GM13976 (cell line): ENCODE measurements at regions not wholly inside any gene's neighbourhood (a gene's known extent, or its start where the extent isn't known, plus 50 kb on each side); places are given as distances from the start of the nearest gene placed in this dataset.

Experiments
- DNase-seq: peaks from one replicate; pipeline ENCODE4 v3.0.0; 2012; ENCODE audit warnings: low spot score
- in situ Hi-C: fragments of 300-500 bp; cut with MboI; formaldehyde crosslinking; loops from one replicate; pipeline ENCODE4 v1.12.0; 2022; ENCODE audit warnings: low sequenced_read_pairs, mixed read lengths, inconsistent platforms; ENCODE audit not compliant: unreplicated experiment
- TF ChIP-seq, protein P1 (sequence below): IDR thresholded peaks from 2 replicates; pipeline ENCODE4 v1.5.1; 2012; ENCODE audit warnings: borderline replicate concordance, mild to moderate bottlenecking; ENCODE audit not compliant: insufficient read depth; ENCODE audit errors: extremely low read depth, missing control alignments, control extremely low read depth

DNA sequence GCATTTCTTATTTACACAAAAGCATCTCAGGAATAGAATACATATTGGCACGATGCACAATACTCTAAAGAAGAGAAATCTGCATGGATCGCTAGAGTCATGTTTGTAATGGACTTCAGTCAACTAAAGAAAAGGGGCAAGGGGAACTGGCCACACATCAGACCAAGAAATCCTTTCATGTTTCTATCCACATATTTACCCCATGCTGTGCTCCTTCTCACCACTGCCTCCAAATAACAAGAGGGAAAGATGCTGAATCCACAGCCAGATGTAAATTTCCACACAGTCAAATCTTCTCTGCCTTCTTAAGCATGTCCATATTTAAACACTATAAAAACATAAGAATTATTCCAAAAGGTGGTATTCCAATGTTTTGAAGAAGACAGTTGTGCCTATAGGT lies 67.6 kb downstream of the COX18 start:
- no peak for DNase-seq
- in situ Hi-C loops, result no loop called here
- TF ChIP-seq, protein P1, sequence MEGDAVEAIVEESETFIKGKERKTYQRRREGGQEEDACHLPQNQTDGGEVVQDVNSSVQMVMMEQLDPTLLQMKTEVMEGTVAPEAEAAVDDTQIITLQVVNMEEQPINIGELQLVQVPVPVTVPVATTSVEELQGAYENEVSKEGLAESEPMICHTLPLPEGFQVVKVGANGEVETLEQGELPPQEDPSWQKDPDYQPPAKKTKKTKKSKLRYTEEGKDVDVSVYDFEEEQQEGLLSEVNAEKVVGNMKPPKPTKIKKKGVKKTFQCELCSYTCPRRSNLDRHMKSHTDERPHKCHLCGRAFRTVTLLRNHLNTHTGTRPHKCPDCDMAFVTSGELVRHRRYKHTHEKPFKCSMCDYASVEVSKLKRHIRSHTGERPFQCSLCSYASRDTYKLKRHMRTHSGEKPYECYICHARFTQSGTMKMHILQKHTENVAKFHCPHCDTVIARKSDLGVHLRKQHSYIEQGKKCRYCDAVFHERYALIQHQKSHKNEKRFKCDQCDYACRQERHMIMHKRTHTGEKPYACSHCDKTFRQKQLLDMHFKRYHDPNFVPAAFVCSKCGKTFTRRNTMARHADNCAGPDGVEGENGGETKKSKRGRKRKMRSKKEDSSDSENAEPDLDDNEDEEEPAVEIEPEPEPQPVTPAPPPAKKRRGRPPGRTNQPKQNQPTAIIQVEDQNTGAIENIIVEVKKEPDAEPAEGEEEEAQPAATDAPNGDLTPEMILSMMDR, result no peak

DNA sequence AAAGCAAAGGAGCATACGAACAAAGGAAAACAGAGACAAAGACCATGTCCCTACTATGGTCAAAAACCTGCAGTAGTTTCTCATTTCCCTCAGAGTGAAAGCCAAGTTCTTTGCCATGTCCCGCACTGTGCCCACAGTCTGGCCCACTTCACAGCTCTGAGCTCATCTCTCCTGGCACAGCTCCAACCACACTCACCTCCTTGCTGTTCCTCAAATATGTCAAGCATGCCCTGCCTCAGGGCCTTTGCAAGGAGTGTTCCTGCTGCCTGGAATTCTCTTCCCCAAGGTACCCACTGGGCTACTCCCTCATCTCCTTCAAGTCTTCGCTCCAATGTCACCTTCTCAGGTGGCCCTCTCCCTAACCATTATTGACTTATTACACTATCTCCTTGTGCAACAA lies 72.1 kb downstream of the COX18 start:
- DNase-seq, result no peak
- in situ Hi-C loops, result no loop called here
- TF ChIP-seq, protein P1, result no peak

DNA sequence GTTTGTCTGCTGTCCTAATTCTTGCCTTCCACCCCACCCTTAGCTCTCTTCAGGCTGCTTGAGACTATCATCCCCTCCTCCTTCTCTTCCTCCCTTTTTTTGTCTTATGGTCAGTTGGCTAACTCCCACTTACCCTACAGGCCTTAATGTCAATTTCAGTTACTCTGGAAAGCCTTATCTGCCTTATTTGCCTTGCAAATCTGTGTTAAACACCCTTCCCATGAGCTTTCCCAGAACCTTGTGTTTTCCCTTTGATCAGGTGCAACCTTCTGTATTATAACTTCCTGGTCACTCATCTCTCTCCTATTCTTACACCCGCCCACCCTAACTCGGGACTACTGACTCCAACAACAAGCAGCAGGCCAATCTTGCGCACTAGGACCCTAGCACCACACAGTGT lies 74.8 kb downstream of the COX18 start:
- in situ Hi-C loops, result no loop called here
- TF ChIP-seq, protein P1, result no peak
- no peak for DNase-seq

DNA sequence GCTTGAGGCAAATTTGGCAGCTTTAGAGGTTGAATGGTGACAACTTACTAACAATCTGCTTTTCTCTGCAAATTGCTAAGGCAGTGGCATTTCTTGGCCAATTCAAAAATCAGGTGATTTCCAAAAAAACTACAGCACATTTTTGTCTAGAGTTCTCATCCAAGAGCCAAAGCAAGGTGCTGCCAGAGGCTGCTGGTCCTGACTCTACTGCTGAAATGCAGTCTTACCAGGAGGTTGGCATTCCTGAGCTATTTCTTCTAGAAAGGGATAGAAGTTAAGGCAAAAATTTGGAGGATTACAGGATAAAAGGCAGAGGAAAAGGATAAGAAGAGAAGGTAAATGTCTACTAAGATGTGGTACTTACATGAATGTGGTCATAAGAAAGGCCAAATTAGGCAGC lies 75.6 kb downstream of the COX18 start:
- TF ChIP-seq, protein P1, result no peak
- in situ Hi-C loops, result no loop called here
- no peak for DNase-seq

DNA sequence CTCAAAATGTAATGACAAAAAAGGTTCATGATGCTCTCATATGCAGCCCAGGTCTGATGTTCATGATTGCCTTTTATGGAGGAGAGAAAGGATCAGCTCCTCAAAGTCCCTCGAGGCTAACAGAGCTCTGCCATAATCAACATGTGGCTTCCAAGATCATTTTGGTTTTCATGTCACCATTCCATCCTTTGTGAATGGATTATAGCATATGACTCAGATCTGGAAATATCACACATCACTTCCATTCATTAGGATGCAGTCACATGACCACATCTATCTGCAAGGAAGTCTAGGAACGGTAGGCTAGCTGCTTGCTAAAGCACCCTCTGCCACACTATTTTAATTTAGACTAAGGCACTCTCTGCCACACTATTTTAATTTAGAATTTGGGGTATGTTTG lies 77.6 kb downstream of the COX18 start:
- no peak for DNase-seq
- in situ Hi-C loops, result no loop called here
- TF ChIP-seq, protein P1, result no peak

DNA sequence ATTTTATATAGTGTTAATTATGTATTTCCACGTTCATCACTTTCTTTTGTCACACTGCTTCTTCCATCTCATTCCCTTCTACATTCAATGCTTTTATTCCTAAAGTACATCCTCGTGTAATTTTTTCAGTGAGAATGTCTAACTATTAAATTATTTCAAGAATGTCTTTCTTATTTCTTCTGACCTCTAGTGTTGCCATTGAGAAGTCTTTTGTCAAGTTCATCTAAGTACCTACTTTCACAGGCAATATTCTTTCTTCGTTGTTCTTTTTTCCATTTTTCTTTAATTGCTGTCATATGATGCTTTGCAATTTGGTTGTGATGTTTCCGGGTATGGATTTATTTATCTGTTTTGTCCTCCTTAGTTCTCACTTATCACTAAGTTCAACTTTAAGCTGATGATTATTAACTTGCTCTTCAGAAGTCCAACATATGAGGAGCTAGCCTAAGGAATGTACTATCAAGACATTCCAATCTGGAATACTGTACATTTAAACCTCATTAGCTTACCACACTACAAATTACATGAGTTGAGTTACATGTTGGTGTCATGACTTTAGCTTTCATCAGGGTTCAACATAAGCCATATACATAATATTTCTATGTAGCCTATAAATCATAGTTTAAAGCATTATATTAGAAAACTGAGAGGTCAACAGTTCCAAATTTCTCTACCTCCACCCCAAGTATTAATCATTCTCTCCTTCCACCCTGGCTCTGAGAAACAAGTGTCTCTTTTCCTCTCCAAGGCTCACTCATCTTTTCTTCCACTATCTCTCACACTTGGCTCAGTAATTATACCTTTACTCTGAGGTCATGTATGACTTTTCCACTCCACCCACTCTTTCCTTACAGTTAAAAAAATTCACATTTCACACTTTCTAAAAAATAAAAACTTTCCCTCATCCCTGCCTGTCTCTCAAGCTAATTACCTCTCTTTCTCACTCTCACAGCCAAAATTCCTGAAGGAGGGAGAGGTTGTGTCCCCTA lies 81.5 kb downstream of the COX18 start:
- no peak for DNase-seq
- TF ChIP-seq, protein P1, result no peak
- in situ Hi-C loops, result no loop called here

DNA sequence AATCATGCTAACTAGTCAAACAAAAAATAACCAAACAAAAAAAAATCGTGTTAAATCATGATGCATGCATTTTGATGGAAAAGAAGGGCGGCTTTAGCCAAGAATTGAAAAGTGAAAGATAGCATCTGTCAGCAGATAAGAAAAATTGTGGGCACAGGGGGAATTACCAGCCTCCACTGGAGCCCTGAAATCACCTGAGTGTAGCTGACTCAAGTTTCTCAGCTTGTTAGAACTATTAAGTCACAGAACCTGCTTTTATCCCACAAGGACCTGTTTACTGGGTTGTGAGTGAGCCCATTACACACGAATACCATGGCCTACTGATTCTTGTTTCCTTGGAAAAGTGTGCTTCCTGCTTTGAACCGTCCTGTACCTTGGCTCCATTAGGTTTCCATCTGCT lies 85.2 kb downstream of the COX18 start:
- TF ChIP-seq, protein P1, result no peak
- no peak for DNase-seq
- in situ Hi-C loops, result no loop called here
